ENCODE measurements at regions not wholly inside any gene's neighbourhood (a gene's known extent, or its start where the extent isn't known, plus 50 kb on each side); places are given as distances from the start of the nearest gene placed in this dataset.

GRCh38 chr7:19209166-19209696 is 64.0 kb upstream of the FERD3L start:
- TF ChIP-seq CTCF (IDR thresholded peaks at IDR 0.05) (no peak), POLR2A (IDR thresholded peaks at IDR 0.05) (no peak), POLR2AphosphoS5 (IDR thresholded peaks at IDR 0.05) (no peak), EP300 (IDR thresholded peaks at IDR 0.05) (no peak)

Data from gastroesophageal sphincter (tissue), 3 donors.